Hepatocyte (in vitro differentiated cells): ENCODE measurements at regions not wholly inside any gene's neighbourhood (a gene's known extent, or its start where the extent isn't known, plus 50 kb on each side); places are given as distances from the start of the nearest gene placed in this dataset.

Source experiments
- DNase-seq: peaks from one replicate; pipeline ENCODE4 v3.0.0-alpha.2; 2016; ENCODE audit warnings: low spot score
- H2AFZ ChIP-seq: fragments of 200-600 bp; sonication (generic); 2 replicates; pipeline ENCODE4 v1.6.0; 2016; ENCODE audit warnings: antibody characterized with exemption, mild to moderate bottlenecking
- H3K27ac ChIP-seq: fragments of 200-600 bp; sonication (generic); 2 replicates; pipeline ENCODE4 v1.5.1; 2016; ENCODE audit warnings: mild to moderate bottlenecking
- H3K27me3 ChIP-seq: fragments of 200-600 bp; sonication (generic); 2 replicates; pipeline ENCODE4 v1.6.1; 2016
- H3K36me3 ChIP-seq: fragments of 200-600 bp; sonication (generic); replicated peaks from 2 replicates; pipeline ENCODE4 v1.5.1; 2016; ENCODE audit warnings: low read depth; ENCODE audit not compliant: insufficient read depth
- H3K4me1 ChIP-seq: fragments of 200-600 bp; sonication (generic); 2 replicates; pipeline ENCODE4 v1.5.1; 2016; ENCODE audit warnings: mild to moderate bottlenecking, moderate library complexity; ENCODE audit not compliant: insufficient read depth
- H3K4me2 ChIP-seq: fragments of 200-600 bp; sonication (generic); 2 replicates; pipeline ENCODE4 v1.6.0; 2016
- H3K4me3 ChIP-seq: fragments of 200-600 bp; sonication (generic); 2 replicates; pipeline ENCODE4 v1.5.1; 2016; ENCODE audit warnings: mild to moderate bottlenecking
- H3K79me2 ChIP-seq: fragments of 200-600 bp; sonication (generic); 2 replicates; pipeline ENCODE4 v1.6.0; 2017; ENCODE audit warnings: mild to moderate bottlenecking
- H3K9me2 ChIP-seq: fragments of 200-600 bp; sonication (generic); replicated peaks from 2 replicates; pipeline ENCODE4 v1.6.0; 2017; ENCODE audit warnings: mild to moderate bottlenecking; ENCODE audit not compliant: insufficient read depth
- H3K9me3 ChIP-seq: fragments of 200-600 bp; sonication (generic); 2 replicates; pipeline ENCODE4 v1.5.1; 2016; ENCODE audit warnings: low read depth, mild to moderate bottlenecking
- H4K20me1 ChIP-seq: fragments of 200-600 bp; sonication (generic); 2 replicates; pipeline ENCODE4 v1.6.0; 2016; ENCODE audit warnings: mild to moderate bottlenecking; ENCODE audit not compliant: insufficient read depth, poor library complexity, severe bottlenecking
- CTCF ChIP-seq: fragments of 200-600 bp; sonication (generic); IDR thresholded peaks from 2 replicates; pipeline ENCODE4 v1.5.1; 2016; ENCODE audit warnings: antibody characterized with exemption, mild to moderate bottlenecking; ENCODE audit not compliant: poor library complexity
- EZH2 ChIP-seq: fragments of 200-600 bp; sonication (generic); IDR thresholded peaks from 2 replicates; pipeline ENCODE4 v1.6.1; 2016; ENCODE audit warnings: antibody characterized with exemption, mild to moderate bottlenecking, borderline replicate concordance
- EZH2phosphoT487 ChIP-seq: fragments of 200-600 bp; sonication (generic); IDR thresholded peaks from one replicate; pipeline ENCODE4 v1.6.1; 2018; ENCODE audit warnings: antibody characterized with exemption, mild to moderate bottlenecking, low read depth, moderate library complexity; ENCODE audit not compliant: unreplicated experiment, severe bottlenecking
- WGBS: methylation state at CpG from one replicate; pipeline ENCODE4 v1.1.6; 2016; ENCODE audit warnings: low lambda C conversion rate; ENCODE audit errors: missing lambda C conversion rate; 5-methylcytosine and 5-hydroxymethylcytosine counted together

GRCh38 chr3:180117381-180118163 is 80.8 kb upstream of the PEX5L start:
- TF ChIP-seq EZH2: no peak
- TF ChIP-seq EZH2phosphoT487: no peak
- TF ChIP-seq CTCF: no peak
- Histone ChIP-seq H3K9me2 (no peaks in the 10 kb centered on the region), H3K27me3 (no peaks in the 10 kb centered on the region), H3K4me1 (no peaks in the 10 kb centered on the region), H3K4me3 (no peak overlapping the region), H3K4me2 (no peak overlapping the region), H4K20me1 (no peaks in the 10 kb centered on the region), H3K9me3 (no peaks in the 10 kb centered on the region), H3K27ac (no peak overlapping the region), H3K79me2 (no peaks in the 10 kb centered on the region), H3K36me3 (no peaks in the 10 kb centered on the region), H2AFZ (no peak overlapping the region)
- no peak for DNase-seq
- WGBS: 84% methylated on average over 8 of the region's 11 CpGs

DNA sequence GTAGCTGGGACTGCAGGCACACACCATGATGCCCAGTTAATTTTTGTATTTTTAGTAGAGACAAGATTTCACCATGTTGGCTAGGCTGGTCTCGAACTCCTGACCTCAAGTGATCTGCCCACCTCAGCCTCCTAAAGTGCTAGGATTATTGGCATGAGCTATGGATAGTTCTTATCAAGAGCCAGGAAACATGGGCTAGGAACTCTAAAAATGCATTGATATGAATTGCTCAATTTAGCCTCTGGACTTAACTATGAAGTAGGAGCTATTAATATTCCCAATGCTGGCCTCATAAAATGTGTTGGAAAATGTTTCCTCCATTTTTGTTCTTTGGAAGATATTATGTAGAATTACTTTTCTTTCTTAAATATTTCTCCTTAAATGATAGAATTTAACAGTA is 82.8 kb upstream of the PEX5L start:
- no peak overlapping the region for H2AFZ ChIP-seq
- H3K4me3 ChIP-seq: no peak overlapping the region
- no peak overlapping the region for H3K4me2 ChIP-seq
- no peaks in the 10 kb centered on the region for H3K79me2 ChIP-seq
- H3K27me3 ChIP-seq: no peaks in the 10 kb centered on the region
- TF ChIP-seq EZH2phosphoT487 (no peak), CTCF (no peak), EZH2 (no peak)
- no peaks in the 10 kb centered on the region for H3K4me1 ChIP-seq
- H3K9me2 ChIP-seq: no peaks in the 10 kb centered on the region
- no peaks in the 10 kb centered on the region for H3K36me3 ChIP-seq
- no peak overlapping the region for H3K27ac ChIP-seq
- H3K9me3 ChIP-seq: no peaks in the 10 kb centered on the region
- no peaks in the 10 kb centered on the region for H4K20me1 ChIP-seq
- WGBS: 86% methylated on average over 1 of the region's 1 CpG
- no peak for DNase-seq

- Histone ChIP-seq H4K20me1 (no peaks in the 10 kb centered on the region), H3K9me2 (no peaks in the 10 kb centered on the region), H3K27ac (no peak overlapping the region), H3K4me1 (no peaks in the 10 kb centered on the region), H3K4me2 (no peak overlapping the region), H3K4me3 (no peak overlapping the region), H3K36me3 (no peaks in the 10 kb centered on the region), H2AFZ (no peak overlapping the region), H3K9me3 (no peaks in the 10 kb centered on the region), H3K27me3 (no peaks in the 10 kb centered on the region), H3K79me2 (no peaks in the 10 kb centered on the region)
- TF ChIP-seq EZH2phosphoT487: no peak
- no peak for TF ChIP-seq CTCF
- no peak for TF ChIP-seq EZH2
- no peak for DNase-seq
Observed at GRCh38 chr3:180123928-180124327, 87.2 kb upstream of the PEX5L start.
